GM18519 (cell line): ENCODE measurements at regions not wholly inside any gene's neighbourhood (a gene's known extent, or its start where the extent isn't known, plus 50 kb on each side); places are given as distances from the start of the nearest gene placed in this dataset.
"Not testable (repeated sequence)": the region's sequence is repeated elsewhere in the genome, so short reads cannot be mapped to it uniquely, and the experiment has no call there.

ENCODE experiments used
- ATAC-seq: cut with Tn5 transposase; IDR thresholded peaks from one replicate; pipeline ENCODE4 v1.9.1; 2021; ENCODE audit warnings: mild to moderate bottlenecking, moderate library complexity; ENCODE audit not compliant: unreplicated experiment, low FRiP score

DNA sequence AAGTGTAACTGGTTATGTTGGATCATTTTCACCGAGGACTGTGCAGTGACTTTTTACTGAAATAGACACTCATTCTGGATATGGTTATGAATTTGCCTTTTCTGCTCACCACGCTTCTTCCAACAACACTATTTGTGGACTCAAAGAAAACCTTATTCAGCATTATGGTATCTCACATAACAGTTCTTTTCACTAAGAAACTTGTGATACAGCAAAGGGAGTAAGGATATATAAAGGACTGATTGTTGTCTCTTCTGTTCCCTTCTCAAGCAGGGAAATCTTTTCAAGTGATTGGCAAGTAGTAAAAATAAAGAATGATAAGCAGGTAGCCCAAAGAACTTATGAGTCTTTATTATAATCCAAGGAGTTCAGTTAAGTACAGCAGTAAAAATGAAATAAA, 131.5 kb upstream of the SV2C start:
- no peak for ATAC-seq

DNA sequence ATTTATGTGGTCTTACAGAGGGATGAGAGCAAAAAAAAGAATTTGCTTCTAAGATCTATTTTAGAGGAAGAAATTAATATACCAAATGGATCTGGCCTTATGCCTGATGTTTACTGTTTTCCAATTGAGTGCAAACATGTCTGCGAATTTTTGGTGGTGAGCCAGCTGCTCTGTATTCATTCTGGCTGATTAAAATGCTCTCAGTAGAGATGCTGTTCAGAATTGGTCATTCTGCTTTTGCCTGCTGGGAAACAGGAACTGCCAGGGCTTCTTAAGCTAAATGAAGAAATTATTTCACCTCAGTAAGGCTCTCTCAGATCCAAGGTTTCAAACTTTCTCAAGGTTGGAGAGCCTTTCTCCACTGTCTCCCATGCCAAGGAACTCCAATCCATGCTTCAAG, 132.0 kb upstream of the SV2C start:
- no peak for ATAC-seq

DNA sequence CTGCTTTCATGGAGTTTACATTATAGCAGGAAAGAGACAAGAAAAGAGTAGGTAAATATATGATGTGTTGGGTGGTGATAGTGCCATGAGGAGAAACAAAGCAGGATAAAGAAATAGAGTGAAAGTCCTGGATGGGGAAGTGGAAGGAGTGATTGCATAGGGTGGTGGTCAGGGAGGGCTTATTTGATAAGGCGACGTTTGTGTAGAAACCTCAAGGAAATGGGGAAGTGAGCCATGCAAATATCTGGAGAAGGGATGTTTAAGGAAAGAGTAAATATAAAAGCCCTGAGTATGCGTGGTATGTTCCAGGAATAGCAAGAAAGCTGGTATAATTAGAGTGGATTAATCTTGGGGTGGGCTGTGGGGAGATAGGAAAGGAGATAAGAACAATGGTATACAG, 134.7 kb upstream of the SV2C start:
- no peak for ATAC-seq

DNA sequence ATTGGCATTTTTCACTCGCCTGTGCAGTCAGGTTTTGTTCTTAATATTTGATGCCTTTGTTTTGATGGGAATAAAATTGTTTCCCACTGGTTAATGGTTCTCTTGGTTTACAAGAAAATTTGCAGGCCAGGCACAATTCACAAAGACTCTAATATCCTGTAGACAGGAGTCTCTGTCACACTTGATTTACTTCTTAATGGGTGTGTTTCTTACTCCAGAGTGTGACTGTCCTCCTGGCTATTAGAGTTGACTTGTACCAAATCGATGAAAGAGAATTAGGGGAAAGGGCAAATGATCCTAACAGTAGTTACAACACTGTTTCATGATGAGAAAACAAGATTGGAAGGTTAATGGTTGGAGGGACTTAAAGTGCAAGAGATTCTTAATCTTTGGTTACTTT, 142.8 kb upstream of the SV2C start:
- no peak for ATAC-seq

DNA sequence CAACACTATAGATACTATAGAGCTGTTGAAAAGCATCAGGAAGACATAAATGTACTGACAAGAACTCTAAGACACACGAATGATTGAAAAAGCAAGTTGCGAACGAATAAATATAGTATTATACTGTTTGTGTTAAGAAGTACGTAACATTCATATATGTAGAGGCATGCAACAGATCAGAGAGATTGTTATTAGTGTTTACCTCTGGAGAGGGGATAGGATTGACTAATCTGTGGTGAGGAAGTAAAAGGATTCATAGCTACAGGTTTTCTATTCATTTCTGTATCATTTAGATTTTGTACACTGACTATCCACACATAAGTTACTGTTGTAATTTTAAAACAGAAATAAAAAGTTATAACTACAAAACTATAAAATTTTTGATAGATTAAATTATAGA, 147.6 kb upstream of the SV2C start:
- ATAC-seq, result no peak

DNA sequence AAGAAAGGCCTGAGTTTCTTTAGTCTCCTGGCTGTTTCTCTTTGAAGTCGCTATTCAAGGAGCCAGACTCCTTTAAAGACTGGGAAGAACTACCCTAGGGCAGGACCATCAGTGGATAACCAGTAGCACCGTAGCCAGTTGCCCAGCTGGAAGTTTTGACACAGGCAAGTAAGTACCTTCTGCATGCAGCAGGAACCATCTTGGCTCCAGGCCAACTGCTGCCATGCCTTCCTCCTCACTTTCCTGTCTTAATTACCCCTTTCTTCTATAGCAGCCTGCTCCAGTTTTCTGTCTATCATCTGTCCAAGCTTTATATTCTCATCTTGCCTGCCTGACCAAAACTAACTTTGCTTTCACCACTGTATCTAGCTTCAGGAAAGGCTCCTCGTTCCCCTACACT, 149.7 kb upstream of the SV2C start:
- ATAC-seq, result no peak

DNA sequence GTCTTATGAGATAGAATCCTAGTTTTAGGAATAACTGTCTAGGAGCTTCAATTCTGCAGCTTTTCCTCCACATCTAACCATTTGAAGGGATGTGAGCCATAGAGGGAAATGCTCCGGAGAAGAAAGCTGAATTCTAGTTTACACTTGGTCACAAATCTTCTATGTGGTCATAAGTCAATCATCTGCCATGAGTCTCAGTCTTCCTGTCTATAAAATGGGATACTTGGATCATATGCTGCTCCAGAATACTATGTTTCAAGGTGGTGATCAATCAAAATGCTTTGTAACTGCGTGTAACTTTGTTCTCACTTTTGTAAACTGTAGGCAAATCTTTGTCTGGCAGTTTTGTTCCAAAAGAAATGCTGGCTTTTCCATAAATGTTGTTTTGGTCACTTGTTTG, 152.0 kb upstream of the SV2C start:
- ATAC-seq, result no peak

DNA sequence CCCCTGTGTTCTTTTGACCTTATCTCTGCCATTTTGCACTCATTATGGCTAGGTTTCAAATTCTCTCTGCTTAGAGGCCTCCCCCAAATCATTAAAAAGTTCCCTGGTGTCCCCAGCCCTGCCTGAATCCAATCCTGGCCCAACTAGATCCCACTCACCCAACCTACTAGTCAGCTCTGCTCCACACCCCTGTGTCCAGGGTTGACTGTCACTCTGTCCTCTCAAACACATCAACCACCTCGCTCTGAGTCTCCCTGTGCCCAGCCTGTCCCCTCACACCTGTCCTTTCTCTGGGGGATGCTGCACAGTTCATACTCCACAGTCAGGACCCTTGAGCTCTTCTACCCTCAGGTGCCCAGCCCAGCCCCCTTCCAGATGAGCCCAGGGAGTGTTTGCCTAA, 154.2 kb upstream of the SV2C start:
- ATAC-seq, result no peak

DNA sequence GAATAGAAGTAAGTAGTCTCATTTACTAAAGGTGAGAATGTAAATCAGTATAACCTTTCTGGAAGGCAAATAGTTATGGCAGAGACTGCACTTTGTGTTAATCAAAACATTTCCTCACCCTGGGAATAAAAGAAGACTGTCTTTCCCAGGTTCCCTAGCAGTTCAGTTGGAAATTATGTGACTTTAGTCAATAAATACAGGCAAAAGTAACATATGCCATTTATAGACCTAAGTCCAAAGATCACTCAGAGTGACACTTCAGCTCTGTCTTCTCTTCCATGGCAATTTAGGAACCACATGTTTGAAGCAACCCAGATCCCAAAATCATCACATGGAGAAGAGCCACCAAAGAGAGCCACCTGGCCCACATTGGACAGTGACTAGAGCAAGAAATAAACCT, 160.7 kb upstream of the SV2C start:
- ATAC-seq, result no peak

DNA sequence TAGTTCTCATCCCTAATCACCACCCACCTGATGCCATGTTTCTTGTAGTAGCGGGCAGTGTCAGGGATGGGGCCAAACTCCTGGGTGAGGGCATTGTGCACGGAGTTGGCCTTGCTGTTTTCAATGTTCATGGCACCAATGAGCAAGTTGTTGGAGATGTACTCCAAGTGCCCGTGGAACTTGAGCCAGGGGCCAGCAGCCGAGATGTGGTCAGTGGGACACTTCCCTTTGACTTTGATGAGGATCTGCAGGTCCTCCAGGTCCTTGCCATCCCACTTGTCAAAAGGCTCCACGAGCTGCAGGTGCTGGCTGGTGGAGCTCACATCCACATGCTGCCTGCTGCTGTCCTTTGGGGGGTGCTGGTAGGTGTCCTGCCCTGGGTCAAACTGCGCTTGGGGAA, 162.2 kb upstream of the SV2C start:
- no peak for ATAC-seq

DNA sequence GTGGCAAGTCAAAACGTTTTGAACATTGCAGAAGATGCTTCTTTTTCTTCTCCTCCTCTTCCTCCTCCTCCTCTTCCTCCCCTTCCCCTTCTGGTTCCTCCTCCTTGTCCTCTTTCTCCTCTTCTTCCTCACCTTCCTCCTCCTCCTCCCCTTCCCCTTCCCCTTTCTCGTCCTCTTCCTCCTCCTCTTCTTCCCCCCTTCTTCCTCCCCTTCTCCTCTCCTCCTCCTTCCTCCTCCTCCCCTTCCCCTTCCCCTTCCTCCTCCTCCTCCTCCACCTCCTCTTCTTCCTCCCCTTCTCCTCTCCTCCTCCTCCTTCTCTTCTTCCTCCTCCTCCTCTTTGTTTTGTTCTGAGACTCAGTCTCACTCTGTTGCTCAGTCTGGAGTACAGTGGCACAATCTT, 167.0 kb upstream of the SV2C start:
- no peak for ATAC-seq

DNA sequence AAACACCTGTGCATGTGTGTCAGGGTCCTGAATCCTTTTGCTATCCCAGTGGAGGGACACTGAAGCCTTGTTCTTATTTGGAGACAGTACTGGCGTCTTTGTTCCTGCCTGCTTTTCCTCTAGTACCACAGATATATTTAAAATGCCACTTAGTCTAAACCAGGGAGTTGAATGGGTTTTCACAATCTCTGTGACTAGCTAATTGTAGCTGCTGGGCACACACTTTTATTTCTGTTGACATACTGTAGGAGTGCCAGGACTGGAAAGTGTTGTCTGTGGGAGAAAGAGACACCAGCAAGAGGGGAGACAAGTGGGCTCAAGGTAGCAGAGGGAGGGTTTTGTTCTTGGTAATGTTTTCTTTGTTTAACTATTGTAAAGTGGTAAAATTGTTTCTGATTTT, 174.0 kb upstream of the SV2C start:
- no peak for ATAC-seq

DNA sequence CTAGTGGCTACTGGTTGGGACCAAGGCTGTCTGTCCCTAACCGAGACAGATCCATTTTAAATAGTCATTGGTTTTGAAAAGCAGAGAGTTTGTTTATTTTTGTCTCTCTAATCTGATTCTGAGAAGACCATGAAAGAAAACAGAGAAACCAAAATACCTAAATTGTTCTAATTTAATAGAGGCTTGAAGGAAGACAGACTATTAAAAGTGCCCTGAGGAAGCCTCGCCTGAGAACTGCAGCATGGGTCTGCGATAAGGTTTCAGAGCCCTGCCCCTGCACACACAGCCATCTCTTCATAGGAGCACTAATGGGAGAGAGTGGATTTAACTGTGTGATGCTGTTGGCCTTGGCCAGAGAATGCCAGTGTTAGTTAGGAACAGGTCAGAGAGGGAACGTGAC, 175.5 kb upstream of the SV2C start:
- no peak for ATAC-seq

DNA sequence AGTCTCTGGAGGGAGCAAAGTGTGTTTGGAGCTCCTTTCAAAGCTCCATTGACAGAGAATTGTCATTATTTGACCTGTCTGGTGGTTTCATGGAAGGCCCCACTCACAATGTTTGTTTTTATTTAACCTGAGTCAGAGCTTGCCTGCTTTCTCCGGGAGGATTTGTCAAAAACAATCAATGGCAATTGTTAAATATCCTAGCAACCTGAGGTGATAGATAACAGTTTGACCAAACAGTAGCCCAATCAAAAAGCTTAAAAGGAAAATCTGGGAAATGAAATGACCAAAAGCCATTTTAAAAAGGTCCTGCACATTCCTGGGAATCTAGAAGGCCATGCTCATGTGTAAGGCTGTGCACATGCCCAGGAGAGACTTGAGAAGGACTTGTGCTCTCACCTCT, 177.2 kb upstream of the POC5 start:
- no peak for ATAC-seq

DNA sequence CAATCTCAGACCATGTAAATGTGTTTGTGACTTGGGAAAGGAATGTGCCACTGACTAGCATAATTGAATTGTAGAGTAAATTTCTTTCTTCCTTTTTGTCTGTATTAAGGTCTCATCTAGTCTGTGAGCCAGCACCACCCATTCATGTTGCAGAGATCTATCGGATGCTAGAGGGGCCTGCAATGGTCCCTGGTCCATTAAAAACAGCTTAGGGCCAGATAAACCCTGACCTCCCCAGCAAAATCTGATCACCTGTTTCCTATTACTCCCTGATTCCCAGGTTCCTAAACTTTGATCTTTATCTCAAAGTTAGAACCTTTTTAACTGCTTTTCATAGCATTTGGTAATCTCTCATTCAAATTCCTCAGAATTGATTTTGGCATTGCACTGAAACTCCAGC, 174.5 kb upstream of the POC5 start:
- ATAC-seq, result no peak

DNA sequence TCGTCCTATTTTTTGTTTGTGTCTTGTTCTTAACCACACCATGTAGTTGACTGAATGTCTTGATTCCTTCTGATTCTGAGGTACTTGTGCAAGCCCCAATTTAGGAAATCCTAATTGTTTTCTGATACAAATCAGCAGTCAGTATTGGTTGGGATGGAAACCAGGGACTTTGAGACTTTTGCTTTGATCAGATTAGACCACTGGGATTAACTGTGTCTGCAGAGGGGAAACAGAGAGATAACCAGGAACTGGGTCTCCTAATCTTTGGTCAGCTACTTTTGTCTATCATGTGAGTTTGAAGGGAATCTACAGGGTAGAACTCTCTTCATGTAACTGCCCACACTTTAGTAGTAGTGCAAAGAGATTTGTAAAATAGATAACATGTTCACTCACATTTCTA, 173.8 kb upstream of the POC5 start:
- no peak for ATAC-seq

DNA sequence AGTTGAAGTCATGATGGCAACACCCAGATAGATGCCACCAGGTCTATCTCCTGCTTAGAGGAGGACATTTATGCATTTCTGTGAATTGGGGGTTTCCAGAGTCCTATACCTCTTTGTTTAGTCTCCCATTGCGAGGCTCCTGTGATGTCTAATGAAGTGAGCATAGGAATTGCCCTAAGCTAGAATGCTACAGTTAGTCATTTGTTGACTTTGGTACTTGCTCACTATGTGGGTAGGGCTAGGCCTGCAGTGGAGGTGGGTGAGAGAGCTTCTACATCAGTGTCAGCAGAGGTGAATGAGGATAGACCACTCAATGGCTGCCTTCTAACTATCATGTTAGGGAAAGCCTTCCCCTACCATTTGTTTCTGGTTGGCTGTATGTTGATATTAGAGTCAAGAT, 173.3 kb upstream of the POC5 start:
- ATAC-seq, result no peak

DNA sequence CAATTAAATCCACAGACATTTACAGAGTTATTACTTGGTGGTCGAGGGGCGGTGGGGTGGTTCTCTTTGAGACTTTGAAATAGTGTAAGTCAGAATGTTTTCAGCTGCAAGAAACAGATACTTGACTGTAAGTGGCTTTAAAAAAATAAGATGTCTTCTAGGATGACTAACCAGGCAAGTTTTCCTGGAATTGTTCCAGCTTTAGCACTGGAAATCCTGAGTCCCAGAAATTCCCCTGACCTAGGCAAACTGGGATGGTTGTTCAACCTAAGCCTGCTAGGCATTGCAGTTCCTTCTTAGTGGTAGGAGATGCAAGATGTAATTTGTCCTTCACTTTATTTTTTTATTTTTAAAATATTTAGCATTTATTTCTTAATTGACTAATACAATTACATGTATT, 169.5 kb upstream of the POC5 start:
- no peak for ATAC-seq

DNA sequence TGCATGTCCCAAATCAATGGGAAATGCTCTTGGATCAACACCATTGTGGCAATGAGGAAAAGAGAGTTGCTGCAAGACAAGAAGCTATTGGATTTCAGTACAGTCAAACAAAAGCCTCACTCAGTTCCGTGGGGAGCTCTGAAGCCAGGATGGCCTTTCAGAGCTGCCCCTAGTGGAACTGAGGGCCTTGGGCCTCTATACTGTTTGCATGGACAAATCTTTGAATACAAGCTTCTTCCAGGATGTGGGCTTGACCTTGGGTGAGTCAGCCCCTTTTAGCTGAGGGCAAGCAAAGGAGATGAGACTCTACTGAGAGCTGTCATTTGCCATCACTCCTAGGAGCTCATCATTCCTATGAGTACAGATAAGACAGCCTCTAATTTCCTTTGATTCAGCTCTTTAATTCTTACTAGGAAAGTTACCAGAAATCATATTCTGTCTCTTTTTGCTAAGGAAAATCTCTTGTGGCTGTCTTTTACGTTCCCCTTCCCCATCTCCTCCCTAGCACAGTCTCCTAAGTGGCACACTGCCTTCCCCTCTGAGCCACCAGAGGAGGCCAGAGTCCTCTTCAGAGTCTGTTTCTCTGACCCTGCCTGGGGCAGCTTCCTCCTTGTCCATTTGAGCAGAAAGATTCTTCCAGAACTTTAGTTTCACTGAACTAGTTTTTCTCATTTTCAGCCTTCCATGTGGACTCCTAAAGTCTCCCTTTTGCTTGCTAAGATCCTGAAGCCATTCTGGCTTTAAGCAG, 168.8 kb upstream of the POC5 start:
- ATAC-seq, result no peak

DNA sequence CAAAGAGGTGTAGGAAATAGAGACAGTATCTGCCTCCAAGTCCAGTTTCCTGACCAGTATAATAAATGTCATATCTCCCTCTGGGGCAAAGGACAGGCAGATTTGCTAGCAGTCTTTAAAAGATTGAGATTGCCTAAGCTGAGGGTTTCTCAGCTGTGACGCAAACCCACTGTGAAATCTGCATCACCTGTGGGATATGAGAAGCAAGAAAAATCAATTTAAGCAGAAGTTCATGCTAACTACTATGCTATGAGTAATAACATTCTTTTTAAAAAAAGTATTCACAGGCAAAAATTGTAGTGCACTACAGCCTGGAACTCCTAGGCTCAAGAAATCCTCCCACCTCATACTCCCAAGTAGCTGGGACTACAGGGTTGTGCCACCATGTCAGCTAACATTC, 168.1 kb upstream of the POC5 start:
- ATAC-seq, result no peak

DNA sequence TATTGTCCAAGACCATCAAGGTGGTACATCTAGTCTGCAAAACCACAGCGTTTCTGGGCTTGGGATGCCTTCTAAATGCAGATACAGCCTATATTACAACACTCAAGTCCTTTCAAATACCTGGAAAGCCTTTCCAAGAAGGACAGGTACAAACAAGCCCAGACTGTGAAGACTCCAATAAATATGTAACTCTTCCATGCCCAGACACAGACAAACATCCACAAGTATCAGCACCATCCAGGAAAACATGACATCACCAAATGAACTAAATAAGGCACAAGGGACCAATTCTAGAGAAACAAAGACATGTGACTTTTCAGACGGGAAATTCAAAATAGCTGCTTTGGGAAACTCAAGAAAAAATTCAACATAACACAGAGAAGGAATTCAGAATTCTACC, 152.7 kb upstream of the POC5 start:
- no peak for ATAC-seq

DNA sequence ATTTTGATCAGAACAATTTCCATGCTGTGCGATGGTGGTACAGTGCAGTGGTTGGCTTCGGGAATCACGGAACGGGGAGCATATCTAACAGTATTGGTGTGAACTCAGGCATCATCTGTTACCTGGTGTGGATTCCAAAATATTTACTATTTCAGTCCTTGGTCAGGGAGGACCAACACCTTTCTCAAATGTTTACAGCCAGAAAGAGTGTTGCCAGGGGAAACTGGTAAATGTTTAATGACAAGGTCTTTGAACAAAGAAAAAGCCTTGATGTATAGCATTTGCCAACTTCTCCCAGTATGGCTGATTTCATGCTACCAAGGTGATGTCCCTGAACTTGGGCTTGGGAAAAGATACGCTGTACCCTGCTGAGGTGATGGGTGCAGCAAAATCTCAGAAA, 145.6 kb upstream of the POC5 start:
- ATAC-seq, result no peak

DNA sequence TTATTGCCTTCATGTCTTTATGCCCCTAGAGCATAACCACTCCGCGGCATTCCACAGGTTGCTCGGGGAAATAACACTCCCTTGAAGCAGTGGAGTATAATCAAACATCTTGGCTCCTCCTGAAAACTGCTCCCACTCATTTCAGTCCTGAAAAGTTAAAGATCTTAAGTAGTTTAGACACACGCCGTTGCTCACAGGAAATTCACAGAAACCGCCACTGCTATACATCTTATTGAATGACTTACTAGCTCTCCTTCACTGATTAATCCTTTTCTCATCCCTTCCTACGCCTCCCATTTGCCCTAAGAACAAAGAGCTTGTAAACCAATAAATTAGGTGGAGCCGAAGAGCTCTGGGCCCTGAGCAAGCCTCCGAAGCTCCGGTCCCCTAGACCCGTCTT, 142.4 kb upstream of the POC5 start:
- ATAC-seq, result not testable (repeated sequence)
